IgD-negative memory B cell (primary cell): ENCODE measurements at regions not wholly inside any gene's neighbourhood (a gene's known extent, or its start where the extent isn't known, plus 50 kb on each side); places are given as distances from the start of the nearest gene placed in this dataset.

ENCODE experiments used
- H3K27ac Mint-ChIP-seq, 3 donors: one replicate each; pipeline ENCODE4 v1.8.0; 2020 to 2022; ENCODE audit warnings: mild to moderate bottlenecking in 3 of 3, mixed read lengths in 3 of 3, moderate library complexity in 1 of 3
- H3K27me3 Mint-ChIP-seq: one replicate; pipeline ENCODE4 v1.8.0; 2021; ENCODE audit warnings: mixed read lengths
- H3K36me3 Mint-ChIP-seq: one replicate; pipeline ENCODE4 v1.8.0; 2020; ENCODE audit warnings: mild to moderate bottlenecking, mixed read lengths
- H3K4me1 Mint-ChIP-seq, 3 donors: one replicate each; pipeline ENCODE4 v1.8.0; 2020 to 2022; ENCODE audit warnings: mixed read lengths in 3 of 3, mild to moderate bottlenecking in 1 of 3
- H3K4me3 Mint-ChIP-seq, 4 donors: one replicate each; pipeline ENCODE4 v1.8.0; 2020 to 2022; ENCODE audit warnings: mild to moderate bottlenecking in 4 of 4, mixed read lengths in 4 of 4, moderate library complexity in 3 of 4
- H3K9me3 Mint-ChIP-seq, 3 donors: one replicate each; pipeline ENCODE4 v1.8.0; 2020 to 2021; ENCODE audit warnings: mixed read lengths in 3 of 3, mild to moderate bottlenecking in 1 of 3

DNA sequence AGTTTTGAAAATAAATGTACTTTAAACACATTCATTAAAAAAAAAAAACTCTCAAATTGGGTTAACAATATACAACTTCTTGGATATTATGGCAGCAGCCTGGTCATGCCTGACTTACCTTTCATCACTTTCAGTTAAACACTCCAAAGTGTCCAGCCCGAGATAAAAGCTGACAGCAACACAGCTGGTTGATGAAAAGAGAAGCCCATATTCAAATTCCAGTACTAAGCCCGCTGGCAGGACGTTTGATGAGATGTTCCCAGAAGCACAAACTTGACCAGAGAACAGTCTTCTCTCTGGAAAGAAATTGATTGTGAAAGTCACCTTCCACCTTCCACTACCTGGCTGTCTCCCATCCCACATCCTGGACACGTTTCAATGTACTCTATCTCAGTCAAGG is 586.3 kb downstream of the TDRD15 start:
- H3K27ac Mint-ChIP-seq = no peak overlapping the region
- no peaks in the 10 kb centered on the region for H3K4me1 Mint-ChIP-seq
- no peaks in the 10 kb centered on the region for H3K36me3 Mint-ChIP-seq
- no peaks in the 10 kb centered on the region for H3K27me3 Mint-ChIP-seq
- H3K4me3 Mint-ChIP-seq = no peak overlapping the region
- H3K9me3 Mint-ChIP-seq = peaks cover 1 to 7% (median 2%) of the 10 kb centered on the region in 3 donors

DNA sequence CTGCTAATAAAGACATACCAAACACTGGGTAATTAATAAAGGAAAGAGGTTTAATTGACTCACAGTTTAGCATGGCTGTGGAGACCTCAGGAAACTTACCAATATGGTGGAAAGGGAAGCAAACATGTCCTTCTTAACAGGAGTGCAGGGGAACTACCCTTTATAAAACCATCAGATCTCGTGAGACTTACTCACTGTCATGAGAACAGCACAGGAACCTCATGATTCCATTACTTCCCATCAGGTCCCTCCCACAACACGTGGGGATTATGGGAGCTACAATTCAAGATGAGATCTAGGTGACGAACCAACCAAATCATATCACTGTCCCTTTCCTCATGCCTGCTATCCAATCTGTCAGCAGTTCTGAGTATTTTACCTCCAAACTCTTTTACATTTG is 586.7 kb downstream of the TDRD15 start:
- H3K27ac Mint-ChIP-seq = no peak overlapping the region
- no peaks in the 10 kb centered on the region for H3K4me1 Mint-ChIP-seq
- H3K4me3 Mint-ChIP-seq = no peak overlapping the region
- H3K9me3 Mint-ChIP-seq = peaks cover 1 to 7% (median 2%) of the 10 kb centered on the region in 3 donors
- no peaks in the 10 kb centered on the region for H3K36me3 Mint-ChIP-seq
- no peaks in the 10 kb centered on the region for H3K27me3 Mint-ChIP-seq

DNA sequence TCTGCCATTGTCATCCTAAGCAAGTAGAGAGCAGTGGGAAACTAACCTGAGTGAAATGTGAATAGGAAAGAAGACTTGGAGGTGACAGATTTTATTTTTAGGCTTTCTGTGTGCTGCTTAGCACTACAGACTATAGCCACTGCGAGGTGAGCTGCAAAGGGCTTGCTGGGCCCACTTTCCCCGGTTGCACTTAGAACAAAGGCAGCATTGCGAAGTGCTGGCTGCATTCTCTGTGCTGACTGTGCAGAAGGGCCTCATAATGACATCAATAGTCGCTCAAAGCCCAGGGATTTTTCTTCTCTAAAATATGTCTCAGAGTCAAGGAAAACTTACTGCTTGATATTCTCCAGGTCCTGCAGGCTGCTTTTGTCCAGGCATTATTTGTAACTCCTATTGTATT is 592.1 kb downstream of the TDRD15 start:
- H3K27ac Mint-ChIP-seq = no peak overlapping the region
- H3K36me3 Mint-ChIP-seq = no peaks in the 10 kb centered on the region
- peaks cover 2 to 12% (median 3%) of the 10 kb centered on the region in 3 donors for H3K9me3 Mint-ChIP-seq
- no peaks in the 10 kb centered on the region for H3K4me1 Mint-ChIP-seq
- H3K4me3 Mint-ChIP-seq = no peak overlapping the region
- no peaks in the 10 kb centered on the region for H3K27me3 Mint-ChIP-seq

DNA sequence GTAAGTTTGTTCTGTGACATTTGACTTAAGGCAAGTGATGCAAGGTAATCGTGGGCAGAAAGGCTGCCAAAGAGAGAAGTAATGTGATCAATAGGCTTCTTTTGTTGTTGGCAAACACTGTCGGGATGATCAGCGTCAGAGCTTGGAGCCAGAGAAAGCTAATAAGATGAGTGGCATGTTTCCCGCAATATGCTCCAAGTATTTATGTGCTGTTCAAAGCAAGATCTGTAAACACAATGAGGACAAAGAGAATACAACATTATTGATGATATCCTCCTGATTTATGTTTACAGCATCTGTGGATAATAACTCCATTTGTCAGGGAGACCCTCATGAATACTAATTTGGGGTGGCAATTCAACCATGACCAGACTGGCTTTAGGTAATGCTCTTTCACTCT is 603.3 kb downstream of the TDRD15 start:
- no peak overlapping the region for H3K4me3 Mint-ChIP-seq

DNA sequence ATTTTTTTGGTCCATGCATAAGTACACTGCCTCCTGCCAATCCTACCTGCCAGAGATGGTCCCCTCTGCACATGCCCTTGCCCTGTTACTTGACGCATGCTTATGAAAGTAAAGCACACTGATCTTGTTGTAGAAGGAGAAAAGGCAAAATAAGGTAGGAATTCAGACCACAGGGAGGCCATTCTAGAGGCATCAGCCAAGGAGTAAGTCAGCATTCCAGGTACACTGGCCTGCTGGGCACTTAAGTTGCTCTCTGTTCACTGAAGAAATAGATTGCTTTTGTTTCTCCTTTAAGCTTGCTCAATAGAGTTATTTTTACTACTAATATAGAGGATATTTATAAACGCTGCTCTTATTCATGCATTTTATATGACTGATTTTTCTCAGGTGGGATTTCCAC is 604.4 kb downstream of the TDRD15 start:
- Mint-ChIP-seq H3K27me3 (no peaks in the 10 kb centered on the region), H3K4me1 (no peaks in the 10 kb centered on the region), H3K9me3 (peaks cover 0 to 1% (median 1%) of the 10 kb centered on the region in 3 donors), H3K27ac (no peak overlapping the region), H3K36me3 (no peaks in the 10 kb centered on the region), H3K4me3 (no peak overlapping the region)

More for the DNA sequence above, 603.3 kb downstream of the TDRD15 start:
- Mint-ChIP-seq H3K9me3 (peaks cover 0 to 3% (median 1%) of the 10 kb centered on the region in 3 donors), H3K27me3 (no peaks in the 10 kb centered on the region), H3K36me3 (no peaks in the 10 kb centered on the region), H3K27ac (no peak overlapping the region), H3K4me1 (no peaks in the 10 kb centered on the region)

DNA sequence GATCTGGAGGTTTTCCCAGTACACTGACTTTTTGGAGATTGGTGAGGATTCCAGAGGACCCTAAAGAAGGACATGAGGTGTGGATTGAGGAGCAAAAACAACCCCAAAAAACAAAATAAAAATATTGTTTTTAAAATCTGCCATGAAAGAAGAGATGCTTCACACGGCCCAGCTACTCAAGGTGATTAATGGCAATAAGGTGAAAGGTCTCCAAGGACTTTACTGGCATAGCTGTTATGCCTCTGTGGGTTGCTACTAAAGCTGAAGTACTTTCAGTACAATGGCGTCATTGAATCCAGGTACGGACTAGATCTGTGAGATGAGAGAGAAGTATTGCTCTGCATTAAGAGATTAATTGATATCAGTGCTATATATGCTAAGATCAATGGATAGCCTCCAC is 606.4 kb downstream of the TDRD15 start:
- Mint-ChIP-seq H3K4me3 (no peak overlapping the region), H3K4me1 (no peaks in the 10 kb centered on the region), H3K9me3 (peaks cover 0 to 4% (median 0%) of the 10 kb centered on the region in 3 donors), H3K27me3 (no peaks in the 10 kb centered on the region), H3K36me3 (no peaks in the 10 kb centered on the region), H3K27ac (no peak overlapping the region)

DNA sequence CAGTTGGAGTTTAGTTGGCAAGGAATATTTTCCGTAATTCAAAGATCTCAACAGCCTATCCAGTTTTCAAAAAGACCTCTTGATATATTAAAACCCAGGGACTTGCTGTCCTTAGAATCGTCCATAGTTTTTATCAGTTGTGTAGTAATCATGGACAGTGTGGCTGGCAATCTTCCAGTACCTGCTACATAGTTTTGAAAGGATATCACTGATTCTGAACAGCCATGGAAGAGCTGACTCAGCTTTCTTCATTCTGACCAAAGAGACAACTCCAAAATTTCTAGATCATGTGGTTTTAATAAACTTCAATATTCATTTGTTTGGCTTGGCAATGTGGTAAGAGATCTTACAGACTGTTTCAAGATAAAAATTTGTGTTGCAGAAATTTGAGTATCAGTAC is 616.7 kb downstream of the TDRD15 start:
- Mint-ChIP-seq H3K9me3 (peaks cover 0 to 22% (median 2%) of the 10 kb centered on the region in 3 donors), H3K36me3 (no peaks in the 10 kb centered on the region), H3K4me1 (no peaks in the 10 kb centered on the region), H3K27ac (no peak overlapping the region), H3K4me3 (no peak overlapping the region), H3K27me3 (no peaks in the 10 kb centered on the region)

DNA sequence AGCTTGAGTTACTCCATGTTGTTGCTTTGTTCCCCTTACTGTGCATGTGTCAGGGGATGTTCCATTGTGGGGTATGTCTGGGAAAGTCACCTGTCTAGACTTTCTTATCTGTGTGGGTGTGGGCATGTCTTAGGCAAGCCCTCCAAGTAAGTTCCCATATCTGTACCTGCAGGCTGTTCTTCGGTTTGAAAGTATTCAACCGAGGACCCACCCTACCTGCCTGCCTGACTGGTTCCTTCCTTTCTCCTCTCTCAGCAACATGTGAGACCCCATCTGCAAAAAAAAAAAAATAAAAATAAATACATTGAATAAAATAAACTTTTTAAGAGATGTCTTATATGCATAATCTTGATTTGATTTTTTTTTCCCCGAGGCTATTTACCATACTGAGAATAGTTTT is 622.7 kb downstream of the TDRD15 start:
- H3K36me3 Mint-ChIP-seq = no peaks in the 10 kb centered on the region
- H3K4me1 Mint-ChIP-seq = no peaks in the 10 kb centered on the region
- no peak overlapping the region for H3K4me3 Mint-ChIP-seq
- peaks cover 0 to 16% (median 4%) of the 10 kb centered on the region in 3 donors for H3K9me3 Mint-ChIP-seq
- no peaks in the 10 kb centered on the region for H3K27me3 Mint-ChIP-seq
- no peak overlapping the region for H3K27ac Mint-ChIP-seq

DNA sequence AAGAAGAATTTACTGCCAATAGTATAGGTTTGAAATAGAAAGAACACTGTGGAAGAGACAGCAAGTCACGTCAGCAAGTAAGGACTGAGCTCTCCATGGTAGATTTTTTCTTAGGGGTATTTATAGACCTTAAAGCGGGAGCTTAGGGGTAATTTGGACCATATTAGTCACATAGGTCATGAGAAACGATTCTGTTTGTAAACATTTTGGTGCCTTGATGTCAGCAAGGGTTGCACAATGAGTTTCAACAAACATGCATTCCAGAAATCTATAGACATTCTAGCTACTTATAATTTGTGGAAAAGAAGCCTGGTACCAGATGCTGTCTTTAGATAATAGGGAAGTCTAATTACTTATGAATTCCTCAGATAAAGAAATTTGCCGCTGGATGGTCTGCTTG is 624.7 kb downstream of the TDRD15 start:
- Mint-ChIP-seq H3K4me1 (no peaks in the 10 kb centered on the region), H3K27me3 (no peaks in the 10 kb centered on the region), H3K36me3 (no peaks in the 10 kb centered on the region), H3K9me3 (peaks cover 0 to 16% (median 4%) of the 10 kb centered on the region in 3 donors), H3K4me3 (no peak overlapping the region), H3K27ac (no peak overlapping the region)

DNA sequence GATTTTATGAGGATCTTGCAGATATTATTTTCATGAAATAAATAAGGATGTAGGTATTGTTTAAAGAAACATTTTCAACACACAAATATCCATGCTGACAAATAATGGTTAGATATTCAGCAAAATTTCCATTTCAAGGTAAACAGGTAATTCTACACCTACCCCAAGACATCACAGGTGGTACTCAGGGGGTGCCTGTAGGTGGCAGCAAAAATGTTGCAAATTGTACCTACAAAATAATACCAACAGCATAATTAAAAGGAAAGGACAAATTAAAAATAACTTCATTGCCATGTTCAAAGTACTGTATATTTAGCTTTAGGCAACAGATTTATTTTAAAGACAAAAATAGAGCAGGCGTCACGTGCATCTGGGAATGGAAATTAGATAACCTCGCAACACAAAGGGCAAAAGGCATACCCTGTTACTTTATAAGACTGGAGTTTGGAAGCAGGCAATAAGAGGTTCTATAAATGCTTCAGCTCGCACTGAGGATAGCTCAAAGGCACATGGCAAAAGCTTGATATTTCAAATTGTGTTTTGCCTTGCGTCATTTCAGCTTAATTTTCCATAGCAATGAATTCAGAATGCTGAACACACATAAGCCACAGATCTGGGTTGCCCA is 630.5 kb downstream of the TDRD15 start:
- H3K27me3 Mint-ChIP-seq = no peaks in the 10 kb centered on the region
- H3K27ac Mint-ChIP-seq = no peak overlapping the region
- H3K4me1 Mint-ChIP-seq = no peaks in the 10 kb centered on the region
- H3K9me3 Mint-ChIP-seq = peaks cover 2 to 10% (median 2%) of the 10 kb centered on the region in 3 donors
- no peak overlapping the region for H3K4me3 Mint-ChIP-seq
- no peaks in the 10 kb centered on the region for H3K36me3 Mint-ChIP-seq

DNA sequence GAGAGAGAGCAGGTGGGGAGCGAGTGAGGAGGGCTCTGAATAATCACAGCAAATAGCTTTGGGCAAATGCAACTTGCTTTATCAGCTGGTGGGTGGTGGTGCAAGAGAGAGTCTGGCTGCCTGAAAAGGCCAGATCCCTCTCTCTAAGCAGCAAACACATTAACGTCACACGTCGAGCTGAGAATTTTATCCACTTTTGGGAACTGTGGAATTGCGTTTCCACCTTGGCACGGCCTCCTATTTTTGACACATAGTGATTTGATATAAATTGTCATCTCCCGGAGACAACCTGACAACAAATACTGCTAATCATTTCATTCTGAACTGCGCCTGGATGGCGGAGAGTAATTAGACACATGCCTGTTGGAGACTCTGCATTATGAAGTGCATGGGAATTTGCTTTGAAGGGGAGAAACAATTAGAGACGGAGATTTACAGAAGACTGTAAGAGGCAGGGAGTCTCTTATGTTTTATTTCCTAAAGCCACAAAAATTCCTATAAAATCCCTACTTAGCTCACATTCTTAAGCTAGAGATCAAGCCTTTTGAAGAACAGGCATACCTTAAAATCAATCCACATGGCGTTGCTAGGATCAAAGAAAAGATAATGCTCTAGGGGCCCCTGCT is 634.1 kb downstream of the TDRD15 start:
- Mint-ChIP-seq H3K9me3 (peaks cover 4 to 10% (median 5%) of the 10 kb centered on the region in 3 donors), H3K36me3 (no peaks in the 10 kb centered on the region), H3K27ac (no peak overlapping the region), H3K4me3 (no peak overlapping the region), H3K27me3 (no peaks in the 10 kb centered on the region), H3K4me1 (no peaks in the 10 kb centered on the region)

DNA sequence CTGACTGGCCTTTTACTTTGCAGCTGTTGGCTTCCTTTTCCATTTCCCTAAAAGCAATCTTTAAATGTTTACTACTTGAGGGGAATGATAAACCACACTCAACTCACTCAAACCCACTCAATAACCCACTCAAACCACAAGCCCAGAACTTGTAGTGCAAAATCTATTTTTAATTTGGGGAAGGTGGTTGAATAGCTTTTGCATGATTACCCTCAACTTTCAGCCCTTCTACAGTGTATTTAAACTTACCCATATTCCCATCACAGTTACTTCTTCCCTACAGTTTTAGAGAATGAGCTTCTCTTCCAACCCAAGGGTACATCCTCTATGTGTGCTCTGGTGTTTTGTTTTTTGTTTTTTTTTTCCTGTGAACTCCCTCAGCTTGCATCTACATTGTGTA is 636.1 kb downstream of the TDRD15 start:
- Mint-ChIP-seq H3K9me3 (peaks cover 3 to 5% (median 4%) of the 10 kb centered on the region in 3 donors), H3K4me1 (no peaks in the 10 kb centered on the region), H3K27me3 (no peaks in the 10 kb centered on the region), H3K4me3 (no peak overlapping the region), H3K27ac (no peak overlapping the region), H3K36me3 (no peaks in the 10 kb centered on the region)

DNA sequence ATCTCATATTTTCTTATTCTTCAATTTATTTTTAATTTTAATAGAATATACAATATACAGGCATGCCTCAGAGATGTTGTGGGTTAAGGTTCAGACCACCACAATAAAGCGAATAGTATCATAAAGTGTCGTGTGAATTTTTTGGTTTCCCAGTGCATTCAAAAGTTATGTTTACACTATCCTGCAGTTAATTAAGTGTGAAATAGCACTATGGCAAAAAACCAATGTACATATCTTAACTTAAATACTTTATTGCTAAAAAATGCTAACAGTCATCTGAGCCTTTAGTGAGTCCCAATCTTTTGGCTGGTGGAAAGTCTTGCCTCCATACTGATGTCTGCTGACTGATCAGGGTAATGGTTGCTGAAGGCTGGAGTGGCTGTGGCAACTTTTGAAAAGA is 637.6 kb downstream of the TDRD15 start:
- no peak overlapping the region for H3K4me3 Mint-ChIP-seq
- H3K27me3 Mint-ChIP-seq = no peaks in the 10 kb centered on the region
- H3K9me3 Mint-ChIP-seq = peaks cover 5 to 9% (median 7%) of the 10 kb centered on the region in 3 donors
- H3K4me1 Mint-ChIP-seq = no peaks in the 10 kb centered on the region
- H3K36me3 Mint-ChIP-seq = no peaks in the 10 kb centered on the region
- no peak overlapping the region for H3K27ac Mint-ChIP-seq

DNA sequence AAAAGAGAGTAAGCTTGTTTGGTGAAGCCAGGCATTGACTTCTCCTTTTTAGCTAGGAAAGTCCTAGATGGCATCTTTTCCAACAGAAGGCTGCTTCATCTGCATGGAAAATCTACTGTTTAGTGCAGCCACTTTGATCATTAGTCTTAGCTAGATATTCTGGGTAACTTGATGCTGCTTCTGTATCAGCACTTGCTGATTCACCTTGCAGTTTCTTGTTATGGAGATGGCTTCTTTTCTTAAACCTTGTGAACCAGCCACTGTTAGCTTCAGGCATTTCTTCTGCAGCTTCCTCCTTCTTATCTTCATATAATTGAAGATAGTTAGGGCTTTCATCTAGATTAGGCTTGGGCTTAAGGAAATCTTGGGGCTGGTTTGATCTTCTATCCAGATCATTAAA is 639.7 kb downstream of the TDRD15 start:
- no peaks in the 10 kb centered on the region for H3K36me3 Mint-ChIP-seq
- H3K27me3 Mint-ChIP-seq = no peaks in the 10 kb centered on the region
- no peaks in the 10 kb centered on the region for H3K4me1 Mint-ChIP-seq
- H3K4me3 Mint-ChIP-seq = no peak overlapping the region
- H3K9me3 Mint-ChIP-seq = peaks cover 6% of the 10 kb centered on the region in 3 donors
- no peak overlapping the region for H3K27ac Mint-ChIP-seq

DNA sequence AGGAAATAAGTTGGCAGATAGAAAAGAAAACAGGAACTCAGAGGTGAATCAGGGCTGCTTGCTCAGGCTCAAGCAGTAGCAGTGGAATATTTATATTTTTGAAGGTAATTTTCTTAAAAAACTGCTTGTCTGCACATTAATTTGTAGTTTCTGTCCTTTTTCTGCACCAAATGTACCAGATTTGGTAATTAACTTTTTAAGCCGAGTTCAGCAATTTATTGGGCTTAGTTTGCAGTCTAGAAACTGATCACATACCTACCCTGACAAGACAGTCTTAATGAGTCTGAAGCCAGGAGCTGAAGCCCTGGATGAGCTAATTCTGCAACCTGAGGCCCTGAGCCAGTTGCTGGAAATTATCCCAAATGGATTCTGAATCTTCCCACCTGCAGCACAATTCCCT is 647.0 kb downstream of the TDRD15 start:
- Mint-ChIP-seq H3K36me3 (no peaks in the 10 kb centered on the region), H3K4me3 (no peak overlapping the region), H3K4me1 (no peaks in the 10 kb centered on the region), H3K27me3 (no peaks in the 10 kb centered on the region), H3K27ac (no peak overlapping the region), H3K9me3 (peaks cover 2 to 4% (median 3%) of the 10 kb centered on the region in 3 donors)

DNA sequence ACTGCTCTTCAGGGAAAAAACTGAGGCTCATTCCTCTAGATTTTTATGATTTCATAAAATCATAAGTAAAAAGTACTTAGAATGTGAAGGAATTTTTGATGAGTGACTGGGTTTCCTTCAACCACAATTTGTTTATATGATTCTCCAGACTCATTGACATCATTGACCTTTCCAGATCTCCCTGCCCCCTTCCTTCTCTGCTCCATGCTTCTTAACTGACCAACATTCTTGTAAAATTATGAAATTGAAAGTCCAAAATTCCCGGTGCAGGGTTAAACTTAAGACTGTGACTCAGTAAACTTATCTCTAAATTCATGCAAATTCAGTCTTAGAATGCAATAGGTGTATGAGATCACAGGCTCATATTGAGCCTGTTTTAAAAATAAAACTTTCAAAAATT is 648.9 kb downstream of the TDRD15 start:
- Mint-ChIP-seq H3K27ac (no peak overlapping the region), H3K36me3 (no peaks in the 10 kb centered on the region), H3K27me3 (no peaks in the 10 kb centered on the region), H3K4me1 (no peaks in the 10 kb centered on the region), H3K4me3 (no peak overlapping the region), H3K9me3 (peaks cover 0 to 3% (median 0%) of the 10 kb centered on the region in 3 donors)
